ENCODE measurements at regions not wholly inside any gene's neighbourhood (a gene's known extent, or its start where the extent isn't known, plus 50 kb on each side); places are given as distances from the start of the nearest gene placed in this dataset.

DNA sequence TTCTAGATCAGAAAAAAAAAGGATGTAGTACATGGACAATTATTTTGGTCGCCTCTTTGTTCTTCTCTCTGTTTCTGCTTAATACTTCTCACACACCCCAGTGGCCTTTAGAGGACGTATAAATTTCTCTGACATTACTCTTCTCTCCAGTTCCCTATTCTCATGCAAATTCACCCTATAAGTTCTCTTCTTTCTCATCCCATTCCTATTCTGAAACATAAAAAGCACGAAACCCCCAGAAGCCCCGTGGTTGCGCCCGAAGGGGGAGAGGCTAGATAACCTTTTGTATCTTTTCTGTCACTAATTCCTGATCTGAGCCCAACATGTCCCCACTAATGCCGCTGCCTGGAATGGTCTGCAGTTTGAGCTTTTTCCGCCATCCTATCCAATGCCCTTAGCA lies 136.9 kb downstream of the SKIDA1 start:
- no peak overlapping the region for H3K27ac ChIP-seq (ENCODE audit: control insufficient read depth, insufficient read depth)
- no peak for FAIRE-seq

GRCh38 chr10:21387868-21388267 lies 137.6 kb downstream of the SKIDA1 start:
- ChIA-PET CTCF (no interaction called here), SMC1A (ENCODE audit: uncharacterized antibody, unreplicated experiment) (interaction anchor here (0.6 kb wide), 1 partner anchor 165 kb away, joined by 3 read pairs; no protein-coding TSS in a partner anchor), POLR2A (no interaction called here)
- TF ChIP-seq MEF2A (IDR thresholded peaks at IDR 0.05; ENCODE audit: insufficient read depth, low read depth, low read length) (no peak), CTCF (IDR thresholded peaks at IDR 0.05 in 2 of 3, conservative IDR thresholded peaks at IDR 0.05 in 1 of 3; ENCODE audit: control insufficient read depth in 2 of 3, extremely low read depth in 1 of 3, insufficient read depth in 1 of 3, low read depth in 3 of 3, low read length in 3 of 3) (no peak), SKIL (IDR thresholded peaks at IDR 0.05; ENCODE audit: low read depth, poor library complexity, severe bottlenecking) (no peak), POLR2AphosphoS2 (IDR thresholded peaks at IDR 0.05; ENCODE audit: low read depth, low read length) (no peak)
- TF ChIP-seq, protein P1, sequence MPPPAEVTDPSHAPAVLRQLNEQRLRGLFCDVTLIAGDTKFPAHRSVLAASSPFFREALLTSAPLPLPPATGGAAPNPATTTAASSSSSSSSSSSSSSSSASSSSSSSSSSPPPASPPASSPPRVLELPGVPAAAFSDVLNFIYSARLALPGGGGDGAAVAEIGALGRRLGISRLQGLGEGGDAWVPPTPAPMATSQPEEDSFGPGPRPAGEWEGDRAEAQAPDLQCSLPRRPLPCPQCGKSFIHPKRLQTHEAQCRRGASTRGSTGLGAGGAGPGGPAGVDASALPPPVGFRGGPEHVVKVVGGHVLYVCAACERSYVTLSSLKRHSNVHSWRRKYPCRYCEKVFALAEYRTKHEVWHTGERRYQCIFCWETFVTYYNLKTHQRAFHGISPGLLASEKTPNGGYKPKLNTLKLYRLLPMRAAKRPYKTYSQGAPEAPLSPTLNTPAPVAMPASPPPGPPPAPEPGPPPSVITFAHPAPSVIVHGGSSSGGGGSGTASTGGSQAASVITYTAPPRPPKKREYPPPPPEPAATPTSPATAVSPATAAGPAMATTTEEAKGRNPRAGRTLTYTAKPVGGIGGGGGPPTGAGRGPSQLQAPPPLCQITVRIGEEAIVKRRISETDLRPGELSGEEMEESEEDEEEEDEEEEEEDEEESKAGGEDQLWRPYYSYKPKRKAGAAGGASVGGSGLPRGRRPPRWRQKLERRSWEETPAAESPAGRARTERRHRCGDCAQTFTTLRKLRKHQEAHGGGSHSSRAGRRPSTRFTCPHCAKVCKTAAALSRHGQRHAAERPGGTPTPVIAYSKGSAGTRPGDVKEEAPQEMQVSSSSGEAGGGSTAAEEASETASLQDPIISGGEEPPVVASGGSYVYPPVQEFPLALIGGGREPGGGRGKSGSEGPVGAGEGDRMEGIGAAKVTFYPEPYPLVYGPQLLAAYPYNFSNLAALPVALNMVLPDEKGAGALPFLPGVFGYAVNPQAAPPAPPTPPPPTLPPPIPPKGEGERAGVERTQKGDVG (CRISPR knock-in tag; IDR thresholded peaks at IDR 0.05), result no peak
- TF ChIP-seq, protein P2, sequence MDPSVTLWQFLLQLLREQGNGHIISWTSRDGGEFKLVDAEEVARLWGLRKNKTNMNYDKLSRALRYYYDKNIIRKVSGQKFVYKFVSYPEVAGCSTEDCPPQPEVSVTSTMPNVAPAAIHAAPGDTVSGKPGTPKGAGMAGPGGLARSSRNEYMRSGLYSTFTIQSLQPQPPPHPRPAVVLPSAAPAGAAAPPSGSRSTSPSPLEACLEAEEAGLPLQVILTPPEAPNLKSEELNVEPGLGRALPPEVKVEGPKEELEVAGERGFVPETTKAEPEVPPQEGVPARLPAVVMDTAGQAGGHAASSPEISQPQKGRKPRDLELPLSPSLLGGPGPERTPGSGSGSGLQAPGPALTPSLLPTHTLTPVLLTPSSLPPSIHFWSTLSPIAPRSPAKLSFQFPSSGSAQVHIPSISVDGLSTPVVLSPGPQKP (IDR thresholded peaks at IDR 0.05; ENCODE audit: low read depth, low read length), result no peak

More for the DNA sequence above, 136.9 kb downstream of the SKIDA1 start:
- Histone ChIP-seq H4K20me1 (ENCODE audit: control insufficient read depth, insufficient read depth) (no peaks in the 10 kb centered on the region), H3K4me1 (ENCODE audit: control insufficient read depth, insufficient read depth, low read length) (no peaks in the 10 kb centered on the region), H3K4me3 (no peak overlapping the region), H2AFZ (ENCODE audit: control insufficient read depth, low read depth, low read length) (no peak overlapping the region), H3K4me2 (ENCODE audit: control insufficient read depth, insufficient read depth) (no peak overlapping the region), H3K79me2 (ENCODE audit: control insufficient read depth, insufficient read depth, low read length) (no peaks in the 10 kb centered on the region), H3K9ac (ENCODE audit: control insufficient read depth, insufficient read depth, low read length) (no peak overlapping the region), H3K36me3 (ENCODE audit: control insufficient read depth in 2 of 2, insufficient read depth in 2 of 2, low read length in 1 of 2) (no peaks in the 10 kb centered on the region), H3K9me3 (replicated peaks; ENCODE audit: control insufficient read depth, insufficient read depth, low read length) (no peaks in the 10 kb centered on the region), H3K27me3 (replicated peaks in 1 of 2; ENCODE audit: control insufficient read depth in 2 of 2, insufficient read depth in 2 of 2, low read length in 1 of 2) (no peaks in the 10 kb centered on the region; a peak in 1 of 4 replicates)
- ATAC-seq (no peak), DNase-seq (ENCODE audit: low read depth, low spot score) (no peak)
- intact Hi-C loops (cut with micrococcal nuclease; ENCODE audit: unreplicated experiment) (no loop called here), in situ Hi-C loops (cut with MboI) (no loop called here)
- RAD21 ChIA-PET (ENCODE audit: unreplicated experiment), result interaction anchor here (0.6 kb wide), 1 partner anchor 80 kb away, joined by 3 read pairs; no protein-coding TSS in a partner anchor
- SMC1A ChIA-PET (ENCODE audit: uncharacterized antibody, unreplicated experiment), result interaction anchor here (0.6 to 1.0 kb wide), 2 partner anchors 110 to 165 kb away, joined by 3 read pairs; no protein-coding TSS in a partner anchor
- POLR2A ChIA-PET, result no interaction called here
- 17% methylated on average over 8 of the region's 8 CpGs for WGBS (ENCODE audit: insufficient coverage, insufficient replicate concordance, low lambda C conversion rate, missing lambda C conversion rate)
- BruUV-seq (replicated peaks), result no TSS peak
- CTCF ChIA-PET, result interaction anchor here (0.9 kb wide), 1 partner anchor 24 kb away, joined by 3 read pairs; no protein-coding TSS in a partner anchor
- TF ChIP-seq SPI1 (IDR thresholded peaks at IDR 0.05; ENCODE audit: borderline replicate concordance, insufficient read depth, low read depth, low read length) (0 out of 2 replicates have a peak, but pooled peaks have one; percentile 7), SUZ12 (IDR thresholded peaks at IDR 0.05; ENCODE audit: unreplicated experiment) (no peak), EGR1 (IDR thresholded peaks at IDR 0.05; ENCODE audit: borderline replicate concordance in 1 of 2, low read depth in 2 of 2, low read length in 2 of 2) (no peak)

More at GRCh38 chr10:21387868-21388267, 137.6 kb downstream of the SKIDA1 start:
- in situ Hi-C loops (cut with MboI), result no loop called here
- ATAC-seq (no peak), FAIRE-seq (no peak), DNase-seq (ENCODE audit: low read depth, low spot score) (no peak)
- Histone ChIP-seq H4K20me1 (ENCODE audit: control insufficient read depth, insufficient read depth) (no peaks in the 10 kb centered on the region), H3K27ac (ENCODE audit: control insufficient read depth, insufficient read depth) (no peak overlapping the region), H3K9me3 (replicated peaks; ENCODE audit: control insufficient read depth, insufficient read depth, low read length) (no peaks in the 10 kb centered on the region), H3K4me2 (ENCODE audit: control insufficient read depth, insufficient read depth) (no peak overlapping the region), H3K36me3 (ENCODE audit: control insufficient read depth in 2 of 2, insufficient read depth in 2 of 2, low read length in 1 of 2) (no peaks in the 10 kb centered on the region), H3K4me1 (ENCODE audit: control insufficient read depth, insufficient read depth, low read length) (no peaks in the 10 kb centered on the region), H3K9ac (ENCODE audit: control insufficient read depth, insufficient read depth, low read length) (no peak overlapping the region), H2AFZ (ENCODE audit: control insufficient read depth, low read depth, low read length) (no peak overlapping the region), H3K79me2 (ENCODE audit: control insufficient read depth, insufficient read depth, low read length) (no peaks in the 10 kb centered on the region), H3K27me3 (replicated peaks in 1 of 2; ENCODE audit: control insufficient read depth in 2 of 2, insufficient read depth in 2 of 2, low read length in 1 of 2) (no peaks in the 10 kb centered on the region; a peak in 1 of 4 replicates), H3K4me3 (no peak overlapping the region)
- RAD21 ChIA-PET (ENCODE audit: unreplicated experiment), result no interaction called here
- 55% methylated on average over 11 of the region's 11 CpGs for WGBS (ENCODE audit: insufficient coverage, insufficient replicate concordance, low lambda C conversion rate, missing lambda C conversion rate)
- intact Hi-C loops (cut with micrococcal nuclease; ENCODE audit: unreplicated experiment), result no loop called here
- BruUV-seq (replicated peaks), result no TSS peak
